Naive B cell (primary cell): ENCODE measurements at regions not wholly inside any gene's neighbourhood (a gene's known extent, or its start where the extent isn't known, plus 50 kb on each side); places are given as distances from the start of the nearest gene placed in this dataset.
A peak's percentile ranks its signal among the peaks of the same experiment; 100 is the strongest.

Experiments
- ATAC-seq, 2 donors: fragments of 150-1000 bp; cut with Tn5 transposase; 2 replicates each; pipeline ENCODE4 v1.10.0; 2021; ENCODE audit warnings: low read depth in 2 of 2, mild to moderate bottlenecking in 2 of 2, moderate library complexity in 2 of 2
- DNase-seq: peaks from one replicate; pipeline ENCODE4 v3.0.0; 2022
- H3K27ac Mint-ChIP-seq, 6 donors: one replicate each; pipeline ENCODE4 v1.8.0; 2020 to 2022; ENCODE audit warnings: mild to moderate bottlenecking in 6 of 6, mixed read lengths in 6 of 6, moderate library complexity in 5 of 6, inconsistent platforms in 2 of 6
- H3K27me3 Mint-ChIP-seq, 3 donors: one replicate each; pipeline ENCODE4 v1.8.0; 2021 to 2022; ENCODE audit warnings: mixed read lengths in 3 of 3, mild to moderate bottlenecking in 1 of 3
- H3K36me3 Mint-ChIP-seq, 2 donors: one replicate each; pipeline ENCODE4 v1.8.0; 2020 to 2022; ENCODE audit warnings: mixed read lengths in 2 of 2, inconsistent platforms in 1 of 2, mild to moderate bottlenecking in 1 of 2
- H3K4me1 Mint-ChIP-seq, 3 donors: one replicate each; pipeline ENCODE4 v1.8.0; 2020 to 2022; ENCODE audit warnings: mixed read lengths in 3 of 3, inconsistent platforms in 1 of 3, mild to moderate bottlenecking in 1 of 3, moderate library complexity in 1 of 3
- H3K4me3 Mint-ChIP-seq, 8 donors: one replicate each; pipeline ENCODE4 v1.8.0; 2020 to 2022; ENCODE audit warnings: mild to moderate bottlenecking in 8 of 8, mixed read lengths in 8 of 8, moderate library complexity in 8 of 8, inconsistent platforms in 2 of 8
- H3K9me3 Mint-ChIP-seq, 7 donors: one replicate each; pipeline ENCODE4 v1.8.0; 2020 to 2022; ENCODE audit warnings: mixed read lengths in 7 of 7, mild to moderate bottlenecking in 5 of 7, inconsistent platforms in 2 of 7, moderate library complexity in 1 of 7

GRCh38 chrX:35858361-35858760 is 60.2 kb downstream of the MAGEB16 start:
- no peaks in the 10 kb centered on the region for H3K36me3 Mint-ChIP-seq
- H3K27ac Mint-ChIP-seq = no peak overlapping the region
- DNase-seq (no peak), ATAC-seq (no peak)
- H3K4me3 Mint-ChIP-seq = no peak overlapping the region
- H3K27me3 Mint-ChIP-seq = no peaks in the 10 kb centered on the region
- H3K4me1 Mint-ChIP-seq = no peaks in the 10 kb centered on the region
- H3K9me3 Mint-ChIP-seq = peaks cover 0 to 6% (median 0%) of the 10 kb centered on the region in 7 donors

DNA sequence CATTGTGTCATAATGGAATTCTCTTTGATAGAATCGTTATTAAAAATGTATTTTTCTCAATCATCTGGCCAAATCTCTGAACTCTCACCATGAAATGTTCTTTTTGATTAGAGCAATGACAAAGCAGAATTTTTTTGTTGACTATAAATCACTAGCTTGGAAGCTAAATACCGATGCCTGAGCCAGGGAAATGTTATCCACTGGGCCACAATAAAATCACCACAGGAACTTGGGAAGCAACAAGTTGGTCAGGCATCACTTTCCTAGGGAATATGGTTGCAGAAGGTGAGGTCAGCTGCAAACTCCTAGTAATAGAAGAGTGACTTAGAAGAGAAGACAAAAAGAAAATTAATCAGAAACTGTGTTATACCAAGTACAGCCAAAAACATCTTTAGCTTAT is 60.6 kb upstream of the CFAP47 start:
- Mint-ChIP-seq H3K27me3 (no peaks in the 10 kb centered on the region), H3K4me1 (no peaks in the 10 kb centered on the region), H3K36me3 (no peaks in the 10 kb centered on the region), H3K27ac (no peak overlapping the region), H3K4me3 (no peak overlapping the region), H3K9me3 (peaks cover 0 to 6% (median 0%) of the 10 kb centered on the region in 7 donors)
- no peak for ATAC-seq
- no peak for DNase-seq

DNA sequence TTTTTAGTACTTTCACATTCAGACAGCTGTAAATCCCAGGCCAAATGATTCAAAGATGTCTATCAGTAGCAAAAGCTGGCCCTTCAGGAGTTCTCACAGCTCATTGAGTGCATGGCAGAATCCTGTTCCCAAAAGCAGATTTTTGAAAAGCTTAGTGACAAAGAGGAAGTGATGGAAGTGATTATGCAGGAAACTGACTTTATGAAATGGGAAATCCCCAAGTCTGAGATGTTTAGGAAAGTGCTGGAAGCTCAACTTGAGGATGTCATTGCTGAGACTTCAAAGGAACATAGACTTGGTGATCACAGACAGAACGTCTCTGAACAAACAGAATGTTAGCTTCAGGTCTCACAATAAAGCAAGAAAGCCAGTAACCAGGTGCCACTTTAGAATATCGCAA is 51.0 kb upstream of the CFAP47 start:
- Mint-ChIP-seq H3K27ac (peak overlapping the region in 1 of 6 donors; percentile 26), H3K36me3 (no peaks in the 10 kb centered on the region), H3K4me1 (no peaks in the 10 kb centered on the region), H3K4me3 (peak overlapping the region in 1 of 8 donors; percentile 13), H3K27me3 (no peaks in the 10 kb centered on the region), H3K9me3 (peaks cover 0 to 20% (median 3%) of the 10 kb centered on the region in 7 donors)
- DNase-seq (no peak), ATAC-seq (no peak)
